GM18861 (cell line): ENCODE measurements at regions not wholly inside any gene's neighbourhood (a gene's known extent, or its start where the extent isn't known, plus 50 kb on each side); places are given as distances from the start of the nearest gene placed in this dataset.

Source experiments
- ATAC-seq: cut with Tn5 transposase; IDR thresholded peaks from one replicate; pipeline ENCODE4 v1.9.1; 2021; ENCODE audit not compliant: unreplicated experiment

DNA sequence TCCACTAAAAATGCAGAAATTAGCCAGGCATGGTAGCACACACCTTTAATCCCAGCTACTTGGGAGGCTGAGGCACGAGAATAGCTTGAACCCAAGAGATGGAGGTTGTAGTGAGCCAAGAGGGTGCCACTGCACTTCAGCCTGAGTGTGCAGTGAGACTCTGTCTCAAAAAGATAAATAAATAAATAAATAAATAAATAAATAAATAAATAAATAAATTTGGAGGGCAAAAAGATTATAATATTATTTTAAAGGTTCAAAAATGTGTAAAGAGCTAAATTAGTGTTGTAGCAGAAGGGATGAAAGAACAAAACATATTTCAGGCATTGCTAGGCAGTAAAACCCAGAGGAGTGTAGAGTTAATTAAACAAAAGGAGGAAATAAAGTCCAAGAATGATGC lies 1136.4 kb upstream of the CDH2 start:
- ATAC-seq = no peak

DNA sequence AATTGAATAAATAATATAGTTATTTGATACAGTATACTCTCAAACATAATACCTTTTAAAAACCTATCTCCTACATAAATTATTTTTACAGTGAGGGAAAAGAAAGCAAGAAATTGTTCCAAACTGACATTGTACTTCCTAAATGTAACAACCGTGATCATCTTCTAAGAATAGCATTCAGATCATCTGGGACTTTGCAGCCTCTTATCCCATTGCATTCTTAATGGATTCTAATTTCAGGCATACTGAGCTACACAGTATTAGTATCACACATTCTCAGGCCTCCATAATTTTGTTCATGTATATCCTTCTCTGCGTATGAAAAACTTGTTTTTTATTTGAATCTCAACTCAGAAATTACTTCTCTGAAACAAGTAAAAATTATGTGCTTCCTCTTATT lies 1134.7 kb upstream of the CDH2 start:
- no peak for ATAC-seq

- ATAC-seq = no peak
Measured at GRCh38 chr18:29309366-29309765, 1132.4 kb upstream of the CDH2 start.

GRCh38 chr18:29307982-29308381 lies 1131.1 kb upstream of the CDH2 start:
- no peak for ATAC-seq

DNA sequence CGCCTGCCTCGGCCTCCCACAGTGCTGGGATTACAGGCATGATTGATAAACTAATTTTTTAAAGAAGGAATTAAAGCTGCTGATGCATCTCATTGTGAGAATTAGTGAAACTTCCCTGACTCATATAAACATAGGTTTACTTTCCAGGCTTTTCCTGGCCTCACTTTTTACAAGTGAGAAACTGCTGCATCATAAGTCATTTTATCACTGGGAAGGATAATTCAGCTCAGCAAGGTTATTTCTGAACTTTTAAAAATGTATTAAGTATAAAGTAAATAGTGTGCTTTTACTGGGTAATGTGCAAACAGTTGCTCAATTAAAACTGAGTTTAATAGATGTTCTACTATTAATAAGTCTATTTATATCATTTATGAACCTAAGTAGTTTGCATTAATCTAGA lies 1130.3 kb upstream of the CDH2 start:
- ATAC-seq = no peak

DNA sequence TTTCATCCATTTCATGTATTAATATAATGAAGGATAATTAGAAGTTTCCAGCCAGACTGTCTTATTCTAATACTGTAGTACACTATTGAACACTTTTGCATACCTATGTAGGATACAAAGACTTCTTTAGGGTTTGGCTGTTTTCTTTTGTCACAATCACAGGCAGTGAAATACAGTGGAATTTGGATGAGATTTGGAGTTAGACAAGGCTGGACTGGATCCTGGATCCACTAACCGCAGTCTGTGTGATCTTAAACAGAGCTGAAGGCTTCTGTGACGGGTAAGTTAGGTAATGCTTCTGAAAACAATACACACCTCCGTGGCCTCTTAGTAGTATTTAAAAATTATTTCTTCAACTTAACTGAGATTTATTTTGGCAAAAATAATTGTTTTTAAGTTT lies 1128.6 kb upstream of the CDH2 start:
- ATAC-seq = no peak

DNA sequence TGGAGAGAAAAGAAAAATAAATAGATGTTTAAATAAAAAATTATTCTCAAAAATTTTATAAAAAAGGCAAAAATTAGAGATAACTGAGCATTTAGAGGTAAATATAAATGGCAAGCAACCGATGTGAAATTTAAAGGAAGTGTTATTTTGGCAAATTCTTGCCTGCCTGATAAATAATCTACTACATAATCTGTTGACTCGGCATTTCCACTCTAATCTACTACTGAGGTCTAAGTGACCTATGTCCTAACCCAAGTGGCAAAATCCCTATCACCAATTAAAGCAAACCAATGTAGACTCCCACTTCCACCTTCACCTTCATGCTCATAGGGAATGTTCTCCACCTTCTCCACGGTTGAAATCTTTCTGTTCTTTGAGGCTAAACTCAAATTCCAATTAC lies 1124.1 kb upstream of the CDH2 start:
- ATAC-seq = no peak

DNA sequence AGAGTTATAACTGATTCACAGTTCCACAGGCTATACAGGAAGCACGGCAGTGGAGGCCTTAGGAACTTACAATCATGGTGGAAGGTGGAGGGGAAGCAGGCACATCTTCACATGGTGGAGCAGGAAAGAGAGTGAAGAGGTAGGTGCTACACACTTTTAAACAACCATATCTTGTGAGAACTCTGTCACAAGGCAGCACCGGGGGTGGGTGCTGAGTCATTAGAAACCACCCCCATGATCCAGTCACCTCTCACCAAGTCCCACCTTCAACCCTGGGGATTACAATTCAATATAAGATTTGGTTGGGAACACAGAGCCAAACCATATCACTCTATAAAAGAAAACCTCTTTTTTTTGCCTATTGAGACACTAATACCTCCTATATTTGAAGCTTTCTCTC lies 1108.5 kb upstream of the CDH2 start:
- ATAC-seq = no peak

GRCh38 chr18:29271501-29271900 lies 1094.6 kb upstream of the CDH2 start:
- ATAC-seq = no peak

DNA sequence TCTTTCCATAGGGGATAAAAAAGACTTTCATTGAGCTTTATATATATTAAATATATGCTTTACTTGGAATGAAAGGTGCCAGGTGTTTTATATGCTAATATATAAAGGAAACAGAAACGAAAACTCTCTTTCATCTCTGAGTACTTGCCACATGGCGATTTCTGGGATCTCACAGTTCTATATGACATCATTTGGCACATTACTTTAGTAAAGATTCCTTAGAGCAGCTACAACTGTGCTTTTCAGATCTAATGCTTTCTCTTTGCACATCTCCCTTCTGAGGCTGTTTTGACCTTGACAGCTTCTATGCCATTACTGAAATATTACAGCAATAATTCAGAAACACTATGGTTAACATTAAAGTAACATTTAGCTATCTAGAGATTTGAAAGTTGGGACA lies 1082.9 kb upstream of the CDH2 start:
- no peak for ATAC-seq

DNA sequence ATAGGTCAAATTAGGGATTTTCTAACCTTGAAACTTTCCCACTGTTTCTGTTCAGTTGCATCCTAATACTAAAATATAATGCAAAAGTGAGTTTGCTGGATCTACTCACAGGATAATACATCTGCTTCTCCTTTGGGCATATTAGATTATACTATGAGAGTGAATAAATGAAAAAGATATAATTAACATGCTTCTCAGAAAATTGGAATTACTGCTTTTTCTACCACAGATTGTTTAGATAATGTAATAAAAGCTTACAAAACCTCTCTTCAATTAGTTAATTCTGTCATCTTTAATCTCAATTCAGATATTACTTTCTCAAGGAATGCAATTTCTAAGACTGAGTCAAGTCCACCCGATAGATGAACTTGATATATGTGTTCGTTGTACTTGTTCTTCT lies 1077.2 kb upstream of the CDH2 start:
- ATAC-seq = no peak

DNA sequence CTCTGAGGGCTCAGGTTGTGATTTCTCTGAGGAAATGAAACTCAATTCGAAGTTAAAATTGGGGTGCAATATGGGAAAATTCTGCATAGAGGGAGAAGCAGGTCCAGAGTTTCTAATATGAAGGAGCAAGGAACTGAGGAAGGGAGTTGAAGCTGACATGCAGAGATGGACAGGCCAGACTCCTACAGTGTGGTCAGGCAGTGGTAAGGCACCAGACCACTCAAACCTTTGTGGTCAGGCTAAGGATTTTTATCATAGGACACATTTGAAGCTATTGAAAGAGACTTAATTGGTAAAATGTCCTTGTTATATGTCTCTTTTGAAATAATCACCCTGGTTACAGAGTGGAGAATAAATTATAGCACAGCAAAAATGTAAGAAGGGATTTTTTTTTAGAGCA lies 1074.8 kb upstream of the CDH2 start:
- ATAC-seq = no peak

- no peak for ATAC-seq
Measured at GRCh38 chr18:29250843-29251242, 1073.9 kb upstream of the CDH2 start.

DNA sequence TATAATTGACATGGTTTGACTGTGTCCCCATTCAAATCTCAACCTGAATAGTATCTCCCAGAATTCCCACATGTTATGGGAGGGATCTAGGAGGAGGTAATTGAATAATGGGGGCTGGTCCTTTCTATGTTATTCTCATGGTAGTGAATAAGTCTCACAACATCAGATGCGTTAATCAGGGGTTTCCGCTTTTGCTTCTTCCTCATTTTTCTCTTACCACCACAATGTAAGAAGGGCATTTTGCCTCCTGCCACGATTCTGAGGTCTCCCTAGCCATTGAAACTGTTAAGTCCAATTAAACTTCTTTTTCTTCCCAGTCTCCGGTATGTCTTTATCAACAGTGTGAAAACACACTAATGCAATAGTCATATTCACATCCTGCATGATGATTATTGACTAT lies 1073.3 kb upstream of the CDH2 start:
- ATAC-seq = no peak

DNA sequence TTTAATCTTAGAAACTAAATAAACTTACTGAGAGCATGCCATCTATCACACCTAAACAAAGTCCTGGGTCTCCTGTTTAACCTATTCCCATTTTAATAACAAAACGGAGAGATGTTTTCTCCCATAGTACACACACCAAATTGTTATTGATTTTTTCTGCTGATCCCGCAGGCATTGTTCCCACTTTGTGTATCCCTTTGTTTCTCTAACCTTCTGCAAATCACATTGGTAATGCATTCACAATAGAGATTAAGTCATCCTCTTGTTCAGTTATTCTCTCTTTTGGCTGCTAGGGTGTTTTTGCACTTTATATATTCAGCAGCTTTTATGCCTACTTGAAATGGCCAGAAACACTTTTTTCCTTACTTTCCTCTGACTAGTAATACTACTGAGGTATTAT lies 1071.9 kb upstream of the CDH2 start:
- no peak for ATAC-seq

GRCh38 chr18:29241199-29241598 lies 1064.3 kb upstream of the CDH2 start:
- ATAC-seq = no peak

- ATAC-seq = no peak
Measured at GRCh38 chr18:29234751-29235150, 1057.8 kb upstream of the CDH2 start.

DNA sequence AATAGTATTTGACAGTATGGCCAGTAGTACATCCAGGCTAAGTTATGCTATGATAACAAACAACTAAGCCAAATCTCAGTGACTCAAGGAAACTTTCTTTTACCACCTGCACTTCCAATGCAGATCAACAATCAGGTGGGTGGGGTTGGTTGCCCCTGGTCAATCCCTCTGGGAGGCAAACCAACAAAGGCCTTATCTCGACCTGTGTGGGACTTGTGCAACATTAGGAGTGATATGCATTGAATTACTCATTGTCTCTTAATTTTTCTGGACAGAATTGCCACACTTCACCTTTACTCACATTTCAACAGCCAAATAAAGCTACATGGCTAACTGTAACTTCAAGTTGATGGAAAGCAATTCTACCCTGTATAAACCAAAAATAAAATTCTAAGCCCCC lies 1049.3 kb upstream of the CDH2 start:
- no peak for ATAC-seq

- no peak for ATAC-seq
Measured at GRCh38 chr18:29225351-29225750, 1048.4 kb upstream of the CDH2 start.

- no peak for ATAC-seq
Measured at GRCh38 chr18:29218091-29218490, 1041.2 kb upstream of the CDH2 start.

GRCh38 chr18:29217124-29217915 lies 1040.4 kb upstream of the CDH2 start:
- no peak for ATAC-seq

DNA sequence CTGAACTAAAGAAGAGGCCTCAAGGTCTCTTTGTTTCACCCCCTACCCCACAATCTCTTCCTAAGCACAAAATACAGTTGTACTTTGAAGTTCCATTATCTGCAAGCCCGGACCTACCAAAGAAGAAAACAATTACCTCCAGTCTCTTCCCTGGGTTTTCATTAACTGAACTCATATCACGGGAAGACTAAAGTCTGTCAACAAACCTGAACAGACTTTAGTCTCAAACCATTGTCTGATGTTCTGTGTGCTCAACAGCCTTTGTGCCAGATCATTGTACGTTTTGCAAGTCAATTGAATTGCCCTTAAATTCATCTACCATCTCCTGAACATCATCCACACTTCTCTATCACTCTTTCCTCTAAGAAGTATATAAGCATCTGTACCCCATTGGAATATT lies 1021.9 kb upstream of the CDH2 start:
- no peak for ATAC-seq

DNA sequence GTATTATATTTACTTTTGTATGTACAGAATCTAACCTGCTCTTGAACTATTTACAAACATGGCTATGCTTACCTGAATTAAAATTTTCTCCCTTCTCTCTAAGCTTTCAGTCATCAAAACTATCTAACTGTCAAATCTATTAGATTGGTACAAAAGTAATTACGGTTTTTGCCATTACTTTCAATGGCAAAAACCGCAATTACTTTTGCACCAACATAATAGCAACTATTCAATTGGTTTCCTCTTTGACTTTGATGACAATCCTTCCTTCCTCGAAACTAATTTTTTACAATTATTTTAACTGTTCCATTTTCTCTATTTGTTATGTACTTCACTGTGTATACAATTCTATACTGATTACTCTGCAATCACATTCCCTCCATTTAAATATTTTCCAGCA lies 1019.4 kb upstream of the CDH2 start:
- ATAC-seq = no peak
